H4 (cell line): ENCODE measurements at regions not wholly inside any gene's neighbourhood (a gene's known extent, or its start where the extent isn't known, plus 50 kb on each side); places are given as distances from the start of the nearest gene placed in this dataset.
A peak's percentile ranks its signal among the peaks of the same experiment; 100 is the strongest.

Experiments used
- DNase-seq: peaks from one replicate; pipeline ENCODE4 v3.0.0-alpha.2; 2015; ENCODE audit warnings: low spot score

GRCh38 chr11:19336331-19336730, 95.6 kb upstream of the E2F8 start:
- DNase-seq = no peak

GRCh38 chr11:19332476-19332875, 91.7 kb upstream of the E2F8 start:
- no peak for DNase-seq

GRCh38 chr11:19330416-19330815, 89.7 kb upstream of the E2F8 start:
- DNase-seq = no peak

GRCh38 chr11:19329970-19330369, 89.2 kb upstream of the E2F8 start:
- no peak for DNase-seq

- no peak for DNase-seq
Observed at GRCh38 chr11:19328586-19329311, 88.0 kb upstream of the E2F8 start.

- no peak for DNase-seq
Observed at GRCh38 chr11:19327280-19327679, 86.5 kb upstream of the E2F8 start.

- DNase-seq = no peak
Observed at GRCh38 chr11:19326499-19326898, 85.8 kb upstream of the E2F8 start.

- DNase-seq = no peak
Observed at GRCh38 chr11:19323502-19323901, 82.8 kb upstream of the E2F8 start.

- no peak for DNase-seq
Observed at GRCh38 chr11:19321351-19321750, 80.6 kb upstream of the E2F8 start.

- no peak for DNase-seq
Observed at GRCh38 chr11:19320827-19321226, 80.1 kb upstream of the E2F8 start.

GRCh38 chr11:19316434-19316833, 75.7 kb upstream of the E2F8 start:
- no peak for DNase-seq

- no peak for DNase-seq
Observed at GRCh38 chr11:19315511-19315910, 74.8 kb upstream of the E2F8 start.

- no peak for DNase-seq
Observed at GRCh38 chr11:19313140-19313539, 72.4 kb upstream of the E2F8 start.

GRCh38 chr11:19311308-19312030, 70.7 kb upstream of the E2F8 start:
- DNase-seq = peak; percentile 52

GRCh38 chr11:19307498-19307897, 66.8 kb upstream of the E2F8 start:
- DNase-seq = no peak

- no peak for DNase-seq
Observed at GRCh38 chr11:19306179-19306944, 65.6 kb upstream of the E2F8 start.

- DNase-seq = no peak
Observed at GRCh38 chr11:19301361-19301760, 60.6 kb upstream of the E2F8 start.

- DNase-seq = no peak
Observed at GRCh38 chr11:19294444-19294843, 53.7 kb upstream of the E2F8 start.

- DNase-seq = no peak
Observed at GRCh38 chr11:19291064-19291463, 50.3 kb upstream of the E2F8 start.
